H1 (cell line): ENCODE measurements at regions not wholly inside any gene's neighbourhood (a gene's known extent, or its start where the extent isn't known, plus 50 kb on each side); places are given as distances from the start of the nearest gene placed in this dataset.

Experiments
- CTCF ChIP-seq, 3 experiments: IDR thresholded peaks; 1 replicate in 2 of 3; 2 replicates in 1 of 3; pipeline versions ENCODE4 v1.5.1 to v1.6.1; 2011; ENCODE audit warnings: low read length in 3 of 3, mild to moderate bottlenecking in 3 of 3, inconsistent platforms in 2 of 3, low read depth in 1 of 3, moderate library complexity in 1 of 3; ENCODE audit not compliant: insufficient read depth in 1 of 3; ENCODE audit errors: control extremely low read depth in 1 of 3
- NANOG ChIP-seq: IDR thresholded peaks from 2 replicates; pipeline ENCODE4 v1.6.1; 2011; ENCODE audit warnings: low read length, low read depth, mild to moderate bottlenecking, inconsistent platforms; ENCODE audit not compliant: insufficient read depth, poor library complexity, severe bottlenecking
- NRF1 ChIP-seq: IDR thresholded peaks from 2 replicates; pipeline ENCODE4 v1.6.1; 2011; ENCODE audit warnings: mild to moderate bottlenecking, low read depth, low read length, improper control_type of control experiment
- POLR2AphosphoS5 ChIP-seq: IDR thresholded peaks from 2 replicates; pipeline ENCODE4 v1.6.1; 2011; ENCODE audit warnings: low read depth, low read length
- TBP ChIP-seq: IDR thresholded peaks from 2 replicates; pipeline ENCODE4 v1.6.1; 2011; ENCODE audit warnings: low read depth, low read length, improper control_type of control experiment
- ZNF274 ChIP-seq: IDR thresholded peaks from 2 replicates; pipeline ENCODE4 v1.7.0; 2012; ENCODE audit warnings: low read length, borderline replicate concordance; ENCODE audit errors: extremely low read depth

GRCh38 chr4:103361926-103362325 lies 163.8 kb upstream of the CENPE start:
- TF ChIP-seq TBP, result no peak
- TF ChIP-seq ZNF274, result no peak
- TF ChIP-seq NRF1, result no peak
- TF ChIP-seq CTCF (IDR thresholded peaks at IDR 0.05; ENCODE audit: control extremely low read depth in 1 of 3, insufficient read depth in 1 of 3, low read depth in 1 of 3, low read length in 3 of 3), result no peak
- TF ChIP-seq NANOG, result no peak
- no peak for TF ChIP-seq POLR2AphosphoS5
